ENCODE measurements at regions not wholly inside any gene's neighbourhood (a gene's known extent, or its start where the extent isn't known, plus 50 kb on each side); places are given as distances from the start of the nearest gene placed in this dataset.

- 85% methylated on average over 4 of the region's 4 CpGs for whole genome bisulfite sequencing (ENCODE audit: low lambda C conversion rate, missing lambda C conversion rate)
- TF ChIP-seq EZH2phosphoT487 (IDR thresholded peaks at IDR 0.05; ENCODE audit: low read depth, severe bottlenecking, unreplicated experiment) (no peak), EZH2 (IDR thresholded peaks at IDR 0.05; ENCODE audit: borderline replicate concordance) (no peak), CTCF (IDR thresholded peaks at IDR 0.05; ENCODE audit: poor library complexity) (no peak)
- Histone ChIP-seq H3K4me1 (ENCODE audit: insufficient read depth) (no peaks in the 10 kb centered on the region), H4K20me1 (ENCODE audit: insufficient read depth, poor library complexity, severe bottlenecking) (no peaks in the 10 kb centered on the region), H2AFZ (no peak overlapping the region), H3K27ac (no peak overlapping the region), H3K79me2 (no peaks in the 10 kb centered on the region), H3K4me2 (no peak overlapping the region), H3K36me3 (replicated peaks; ENCODE audit: insufficient read depth, low read depth) (no peaks in the 10 kb centered on the region), H3K4me3 (no peak overlapping the region), H3K9me3 (ENCODE audit: low read depth) (no peaks in the 10 kb centered on the region), H3K9me2 (replicated peaks; ENCODE audit: insufficient read depth) (no peaks in the 10 kb centered on the region), H3K27me3 (peaks cover 3% of the 10 kb centered on the region)
- DNase-seq (ENCODE audit: low spot score) = no peak
Observed at GRCh38 chr2:45207101-45207500, 197.8 kb upstream of the SIX2 start.

- WGBS (ENCODE audit: low lambda C conversion rate, missing lambda C conversion rate) = 84% methylated on average over 8 of the region's 8 CpGs
- Histone ChIP-seq H3K79me2 (no peaks in the 10 kb centered on the region), H3K9me2 (replicated peaks; ENCODE audit: insufficient read depth) (no peaks in the 10 kb centered on the region), H3K9me3 (ENCODE audit: low read depth) (no peaks in the 10 kb centered on the region), H2AFZ (no peak overlapping the region), H3K27me3 (peaks cover 1% of the 10 kb centered on the region), H3K36me3 (replicated peaks; ENCODE audit: insufficient read depth, low read depth) (no peaks in the 10 kb centered on the region), H3K27ac (no peak overlapping the region), H3K4me1 (ENCODE audit: insufficient read depth) (no peaks in the 10 kb centered on the region), H3K4me3 (no peak overlapping the region), H4K20me1 (ENCODE audit: insufficient read depth, poor library complexity, severe bottlenecking) (no peaks in the 10 kb centered on the region), H3K4me2 (no peak overlapping the region)
- no peak for TF ChIP-seq CTCF (IDR thresholded peaks at IDR 0.05; ENCODE audit: poor library complexity)
- TF ChIP-seq EZH2 (IDR thresholded peaks at IDR 0.05; ENCODE audit: borderline replicate concordance) = no peak
- no peak for TF ChIP-seq EZH2phosphoT487 (IDR thresholded peaks at IDR 0.05; ENCODE audit: low read depth, severe bottlenecking, unreplicated experiment)
- no peak for DNase-seq (ENCODE audit: low spot score)
Observed at GRCh38 chr2:45205985-45206384, 196.7 kb upstream of the SIX2 start.

GRCh38 chr2:45205480-45205879, 196.2 kb upstream of the SIX2 start:
- TF ChIP-seq EZH2 (IDR thresholded peaks at IDR 0.05; ENCODE audit: borderline replicate concordance) = no peak
- TF ChIP-seq EZH2phosphoT487 (IDR thresholded peaks at IDR 0.05; ENCODE audit: low read depth, severe bottlenecking, unreplicated experiment) = no peak
- no peak for TF ChIP-seq CTCF (IDR thresholded peaks at IDR 0.05; ENCODE audit: poor library complexity)
- WGBS (ENCODE audit: low lambda C conversion rate, missing lambda C conversion rate) = 96% methylated on average over 4 of the region's 4 CpGs
- no peaks in the 10 kb centered on the region for H3K36me3 ChIP-seq (replicated peaks; ENCODE audit: insufficient read depth, low read depth)
- no peak overlapping the region for H3K4me3 ChIP-seq
- no peak for DNase-seq (ENCODE audit: low spot score)
- no peaks in the 10 kb centered on the region for H3K27me3 ChIP-seq
- H3K4me1 ChIP-seq (ENCODE audit: insufficient read depth) = no peaks in the 10 kb centered on the region
- no peak overlapping the region for H3K27ac ChIP-seq
- no peaks in the 10 kb centered on the region for H4K20me1 ChIP-seq (ENCODE audit: insufficient read depth, poor library complexity, severe bottlenecking)
- H2AFZ ChIP-seq = no peak overlapping the region
- H3K9me3 ChIP-seq (ENCODE audit: low read depth) = no peaks in the 10 kb centered on the region
- no peaks in the 10 kb centered on the region for H3K9me2 ChIP-seq (replicated peaks; ENCODE audit: insufficient read depth)
- no peak overlapping the region for H3K4me2 ChIP-seq
- no peaks in the 10 kb centered on the region for H3K79me2 ChIP-seq

GRCh38 chr2:45203400-45203799, 194.1 kb upstream of the SIX2 start:
- H3K9me3 ChIP-seq (ENCODE audit: low read depth) = no peaks in the 10 kb centered on the region
- H3K4me1 ChIP-seq (ENCODE audit: insufficient read depth) = no peaks in the 10 kb centered on the region
- no peak overlapping the region for H3K4me2 ChIP-seq
- H3K9me2 ChIP-seq (replicated peaks; ENCODE audit: insufficient read depth) = no peaks in the 10 kb centered on the region
- H2AFZ ChIP-seq = no peak overlapping the region
- no peak overlapping the region for H3K4me3 ChIP-seq
- no peaks in the 10 kb centered on the region for H4K20me1 ChIP-seq (ENCODE audit: insufficient read depth, poor library complexity, severe bottlenecking)
- no peaks in the 10 kb centered on the region for H3K79me2 ChIP-seq
- no peak for DNase-seq (ENCODE audit: low spot score)
- no peak overlapping the region for H3K27ac ChIP-seq
- TF ChIP-seq CTCF (IDR thresholded peaks at IDR 0.05; ENCODE audit: poor library complexity) = no peak
- no peak for TF ChIP-seq EZH2 (IDR thresholded peaks at IDR 0.05; ENCODE audit: borderline replicate concordance)
- no peak for TF ChIP-seq EZH2phosphoT487 (IDR thresholded peaks at IDR 0.05; ENCODE audit: low read depth, severe bottlenecking, unreplicated experiment)
- no peaks in the 10 kb centered on the region for H3K27me3 ChIP-seq
- no peaks in the 10 kb centered on the region for H3K36me3 ChIP-seq (replicated peaks; ENCODE audit: insufficient read depth, low read depth)
